ENCODE measurements at regions not wholly inside any gene's neighbourhood (a gene's known extent, or its start where the extent isn't known, plus 50 kb on each side); places are given as distances from the start of the nearest gene placed in this dataset.

GRCh38 chr17:53499277-53499676 lies 323.4 kb upstream of the KIF2B start:
- TF ChIP-seq CTCF (IDR thresholded peaks at IDR 0.05; ENCODE audit: low read depth, low read length, poor library complexity, severe bottlenecking) = no peak
- TF ChIP-seq EZH2phosphoT487 (IDR thresholded peaks at IDR 0.05; ENCODE audit: borderline replicate concordance, low read length) = no peak
